ENCODE measurements at regions not wholly inside any gene's neighbourhood (a gene's known extent, or its start where the extent isn't known, plus 50 kb on each side); places are given as distances from the start of the nearest gene placed in this dataset.

- DNase-seq (ENCODE audit: low read depth in 2 of 2): no peak
These were observed 437.8 kb downstream of the ZIC1 start for GRCh38 chr3:147846854-147847478.

GRCh38 chr3:147851062-147851461 lies 441.9 kb downstream of the ZIC1 start:
- DNase-seq (ENCODE audit: low read depth in 2 of 2): no peak

DNA sequence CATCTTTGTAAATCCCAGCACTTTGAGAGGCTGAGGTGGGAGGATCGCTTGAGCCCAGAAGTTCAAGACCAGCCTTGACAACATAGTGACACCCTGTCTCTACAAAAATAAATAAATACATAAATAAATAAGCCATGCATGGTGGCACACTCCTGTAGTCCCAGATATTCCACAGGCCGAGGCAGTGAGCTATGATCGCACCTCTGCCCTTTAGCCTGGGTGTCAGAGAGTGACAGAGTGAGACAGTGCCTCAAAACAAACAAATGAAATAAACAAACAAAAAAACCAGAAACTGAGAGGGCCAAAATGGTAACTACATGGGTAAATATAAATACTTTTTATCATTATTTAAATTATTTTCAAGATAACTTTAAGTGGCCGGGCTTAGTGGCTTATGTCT lies 445.4 kb downstream of the ZIC1 start:
- no peak for DNase-seq (ENCODE audit: low read depth in 2 of 2)

DNA sequence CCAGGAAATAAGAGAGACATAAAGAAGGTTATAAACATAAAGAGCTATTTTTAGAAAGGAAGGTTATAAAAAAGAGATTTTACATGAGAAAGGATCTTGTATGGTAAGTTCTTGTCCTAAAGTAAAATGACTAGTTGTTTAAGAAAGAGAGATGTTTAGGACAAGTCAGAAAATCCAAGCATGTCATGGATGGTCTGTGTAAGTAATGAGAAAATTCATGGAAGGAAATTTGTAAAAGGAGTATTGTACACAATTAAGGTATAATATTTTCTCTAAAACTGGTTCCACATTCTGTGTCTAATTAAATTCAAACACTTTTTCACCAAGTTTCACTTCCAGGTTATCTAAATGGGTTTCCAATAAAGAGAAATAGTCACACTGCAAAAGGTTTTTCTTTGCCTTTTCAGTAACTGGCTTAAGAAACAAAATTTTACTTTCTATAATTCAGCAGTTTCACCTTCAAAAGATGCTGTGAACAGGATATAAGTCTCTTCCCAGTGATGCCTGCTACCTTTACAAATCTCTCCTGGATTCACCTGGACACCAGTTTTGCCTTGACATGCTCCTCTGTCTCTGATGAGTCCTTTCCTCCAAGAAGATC lies 455.7 kb downstream of the ZIC1 start:
- DNase-seq (ENCODE audit: low read depth in 2 of 2): no peak

DNA sequence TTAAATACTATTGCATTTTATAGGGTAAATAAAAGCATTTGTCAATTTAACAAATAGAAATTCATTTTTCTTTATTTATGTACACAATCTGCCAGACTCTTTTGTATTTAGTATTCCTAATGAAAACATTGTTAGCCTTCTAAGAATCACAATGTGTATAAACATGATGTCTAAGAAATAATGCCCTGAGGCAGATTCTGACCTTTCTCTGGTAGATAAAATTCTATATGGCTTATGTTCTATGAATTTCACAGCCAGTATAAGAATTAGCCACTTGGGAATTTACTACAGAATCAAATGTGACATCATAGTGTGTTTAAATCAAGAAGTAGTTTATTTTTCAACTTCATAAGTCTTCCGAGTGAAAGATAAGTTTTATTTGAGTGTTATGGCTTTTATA lies 457.4 kb downstream of the ZIC1 start:
- DNase-seq (ENCODE audit: low read depth in 2 of 2): no peak

DNA sequence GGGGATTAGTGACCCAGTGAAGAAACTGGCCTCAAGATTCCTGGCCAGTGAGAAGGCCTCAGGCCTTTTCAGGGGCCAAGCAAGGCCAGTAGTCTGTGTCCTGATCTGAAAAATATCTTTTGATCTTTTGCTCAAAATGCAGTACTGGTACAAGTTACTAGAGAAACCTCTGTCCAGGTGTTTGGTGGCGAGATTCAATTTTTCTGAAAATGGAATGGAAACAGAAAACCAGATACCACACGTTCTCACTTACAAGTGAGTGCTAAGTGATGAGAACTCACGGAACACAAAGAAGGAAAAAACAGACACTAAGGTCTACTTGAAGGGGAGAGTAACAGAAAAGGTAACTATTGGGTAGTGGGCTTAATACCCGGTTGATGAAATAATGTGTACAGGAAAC lies 463.4 kb downstream of the ZIC1 start:
- DNase-seq (ENCODE audit: low read depth in 2 of 2): no peak

- DNase-seq (ENCODE audit: low read depth in 2 of 2): no peak
These were observed 466.3 kb downstream of the ZIC1 start for GRCh38 chr3:147875498-147875897.

- DNase-seq (ENCODE audit: low read depth in 2 of 2): no peak
These were observed 472.8 kb downstream of the ZIC1 start for GRCh38 chr3:147881933-147882332.

- no peak for DNase-seq (ENCODE audit: low read depth in 2 of 2)
These were observed 477.7 kb downstream of the ZIC1 start for GRCh38 chr3:147886879-147887278.

DNA sequence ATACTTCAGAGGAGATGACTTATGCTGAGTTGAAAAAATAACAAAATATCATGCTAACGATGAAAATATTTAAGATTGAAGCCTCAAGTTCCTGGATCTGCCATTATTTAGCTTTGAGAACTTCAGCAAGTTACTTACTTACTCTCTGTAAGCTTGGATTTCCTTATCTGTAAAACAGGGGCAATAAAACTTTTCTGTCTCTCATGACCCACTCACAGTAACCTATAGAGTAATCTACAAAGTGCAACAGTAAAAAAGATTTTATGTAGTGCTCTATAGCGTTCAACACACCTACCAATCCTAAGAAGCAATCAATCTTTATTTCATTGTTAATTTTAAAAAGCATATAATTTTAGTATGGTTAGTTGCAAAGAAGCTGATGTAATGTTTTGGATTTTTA lies 478.6 kb downstream of the ZIC1 start:
- DNase-seq (ENCODE audit: low read depth in 2 of 2): no peak

- no peak for DNase-seq (ENCODE audit: low read depth in 2 of 2)
These were observed 480.9 kb downstream of the ZIC1 start for GRCh38 chr3:147890114-147890513.

DNA sequence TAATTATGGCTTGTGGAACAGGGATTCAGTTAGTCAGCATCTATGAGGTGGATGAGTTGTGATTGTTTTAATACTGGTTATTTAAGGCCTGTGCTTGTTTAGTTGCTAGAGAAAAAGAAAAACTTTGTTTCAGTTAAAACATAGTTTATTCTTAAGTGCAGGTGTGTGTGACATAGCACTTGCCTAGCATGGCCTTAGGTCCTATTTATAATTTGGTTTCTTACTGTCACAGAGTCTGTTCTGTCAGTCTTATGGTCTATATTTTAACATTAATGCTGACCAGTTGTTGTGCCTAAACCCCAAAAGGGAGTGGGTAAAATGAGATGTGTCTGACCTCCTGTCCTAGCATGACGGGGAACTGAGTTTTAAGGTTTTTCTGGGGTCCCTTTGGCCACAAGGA lies 486.3 kb downstream of the ZIC1 start:
- no peak for DNase-seq (ENCODE audit: low read depth in 2 of 2)

DNA sequence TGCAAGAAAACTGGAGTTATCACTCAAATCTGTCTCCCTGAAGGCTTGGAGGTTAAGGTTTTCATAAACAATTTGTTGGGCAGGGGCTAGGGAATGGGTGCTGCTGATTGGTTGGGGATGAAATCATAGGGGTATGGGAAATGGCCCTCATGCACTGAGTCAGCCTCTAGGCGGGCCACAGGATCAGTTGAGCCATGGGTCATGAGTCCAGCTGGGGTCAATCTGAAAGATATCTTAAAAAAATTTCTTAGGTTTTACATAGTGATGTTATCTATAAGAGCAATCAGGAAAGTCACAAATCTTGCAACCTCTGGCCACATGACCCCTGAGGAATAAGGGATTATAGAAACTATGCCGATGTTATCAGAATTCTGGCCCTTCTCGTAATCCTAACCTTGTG lies 491.7 kb downstream of the ZIC1 start:
- DNase-seq (ENCODE audit: low read depth in 2 of 2): no peak

- no peak for DNase-seq (ENCODE audit: low read depth in 2 of 2)
These were observed 493.9 kb downstream of the ZIC1 start for GRCh38 chr3:147903026-147903425.

GRCh38 chr3:147904421-147904820 lies 495.3 kb downstream of the ZIC1 start:
- DNase-seq (ENCODE audit: low read depth in 2 of 2): no peak

DNA sequence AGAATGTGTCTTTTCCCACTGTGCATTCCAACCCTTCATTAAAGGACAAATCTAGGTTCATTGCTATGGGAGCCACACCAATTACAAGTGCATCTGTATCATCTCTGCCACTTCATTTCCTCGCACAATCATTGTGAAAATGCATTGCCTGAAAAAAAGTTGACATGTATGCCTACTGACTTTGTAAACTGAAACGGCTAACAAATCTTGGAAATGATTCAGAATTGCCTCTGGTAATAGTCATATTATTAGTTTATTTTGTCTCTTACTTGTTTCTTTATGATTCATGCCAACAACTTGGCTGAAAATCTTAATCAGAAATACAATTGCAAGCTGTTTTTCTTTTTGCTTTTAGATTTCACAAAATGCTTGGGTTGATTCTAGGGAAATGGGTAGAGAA lies 497.1 kb downstream of the ZIC1 start:
- DNase-seq (ENCODE audit: low read depth in 2 of 2): no peak

- no peak for DNase-seq (ENCODE audit: low read depth in 2 of 2)
These were observed 505.4 kb downstream of the ZIC1 start for GRCh38 chr3:147914532-147914931.

- no peak for DNase-seq (ENCODE audit: low read depth in 2 of 2)
These were observed 505.9 kb downstream of the ZIC1 start for GRCh38 chr3:147915057-147915456.

GRCh38 chr3:147919496-147919895 lies 510.3 kb downstream of the ZIC1 start:
- no peak for DNase-seq (ENCODE audit: low read depth in 2 of 2)

GRCh38 chr3:147921051-147921450 lies 511.9 kb downstream of the ZIC1 start:
- no peak for DNase-seq (ENCODE audit: low read depth in 2 of 2)

GRCh38 chr3:147924755-147925154 lies 515.6 kb downstream of the ZIC1 start:
- no peak for DNase-seq (ENCODE audit: low read depth in 2 of 2)

- DNase-seq (ENCODE audit: low read depth in 2 of 2): peak in 1 of 2 donors; percentile 9
These were observed 516.1 kb downstream of the ZIC1 start for GRCh38 chr3:147925272-147925671.

DNA sequence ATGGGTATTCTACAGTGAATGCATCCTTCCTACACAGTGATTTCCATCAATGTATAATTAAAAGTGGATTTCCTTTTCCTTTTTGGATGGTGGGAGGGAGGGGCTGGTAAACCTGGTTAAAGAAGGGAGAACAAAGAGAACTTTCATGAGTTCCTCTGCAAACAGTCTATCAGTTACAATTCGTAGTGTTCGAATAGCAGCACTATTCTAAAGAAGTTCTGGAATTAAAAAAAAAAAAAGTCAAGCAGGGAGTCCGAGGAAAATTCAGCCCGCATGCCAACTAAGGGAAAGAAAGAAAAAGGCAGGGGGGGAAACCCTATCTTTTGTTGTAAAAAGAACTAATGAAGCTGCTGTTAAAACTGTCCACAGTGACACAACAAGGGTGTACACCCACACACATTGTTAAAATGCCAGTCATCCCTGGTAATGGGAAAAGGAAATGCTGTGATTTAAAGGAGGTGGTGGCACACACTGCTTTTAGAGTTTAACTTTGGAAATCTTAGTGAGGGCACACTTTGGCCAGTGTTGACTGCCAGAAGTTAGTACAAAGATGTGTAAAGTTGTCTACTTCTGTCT lies 521.2 kb downstream of the ZIC1 start:
- peak in 1 of 2 donors; percentile 37 for DNase-seq (ENCODE audit: low read depth in 2 of 2)

All from dermis microvascular lymphatic vessel endothelial cell (primary cell).